K562 (cell line): ENCODE measurements at regions not wholly inside any gene's neighbourhood (a gene's known extent, or its start where the extent isn't known, plus 50 kb on each side); places are given as distances from the start of the nearest gene placed in this dataset.
"Not testable (repeated sequence)": the region's sequence is repeated elsewhere in the genome, so short reads cannot be mapped to it uniquely, and the experiment has no call there.

Experiments used
- ATF3 ChIP-seq, 2 experiments: fragments of 450-650 bp in 1 of 2; sonication (generic) in 1 of 2; formaldehyde crosslinking in 1 of 2; IDR thresholded peaks in 1 of 2; conservative IDR thresholded peaks in 1 of 2; 2 replicates each; pipeline versions ENCODE4 v1.6.1 to v1.8.1; 2016 to 2023; ENCODE audit warnings: mild to moderate bottlenecking in 2 of 2, moderate library complexity in 2 of 2, inconsistent platforms in 1 of 2, missing genetic modification reagents in 1 of 2
- BACH1 ChIP-seq: fragments of 200-800 bp; sonication (Bioruptor generic); IDR thresholded peaks from 2 replicates; pipeline ENCODE4 v1.6.1; 2016; ENCODE audit warnings: missing genetic modification characterization, missing compliant biosample characterization
- BCLAF1 ChIP-seq, 2 experiments: fragments of 450-650 bp in 1 of 2; IDR thresholded peaks; 2 replicates each; pipeline ENCODE4 v1.6.1; 2011 to 2017; ENCODE audit warnings: low read depth in 2 of 2, antibody characterized with exemption in 1 of 2, borderline replicate concordance in 1 of 2, low read length in 1 of 2, mild to moderate bottlenecking in 1 of 2, mixed read lengths in 1 of 2; ENCODE audit not compliant: control insufficient read depth in 1 of 2
- CTCF ChIP-seq, 3 experiments: IDR thresholded peaks in 2 of 3; conservative IDR thresholded peaks in 1 of 3; 2 replicates each; pipeline ENCODE4 v1.5.1; 2011 to 2012; ENCODE audit warnings: low read length in 3 of 3, mild to moderate bottlenecking in 3 of 3, control low read depth in 2 of 3, improper control_type of control experiment in 1 of 3, inconsistent platforms in 1 of 3, low read depth in 1 of 3, mixed read lengths in 1 of 3, moderate library complexity in 1 of 3; ENCODE audit not compliant: insufficient read depth in 2 of 3
- GTF2B ChIP-seq: IDR thresholded peaks from 2 replicates; pipeline ENCODE4 v1.6.1; 2011; ENCODE audit not compliant: insufficient read length; ENCODE audit errors: extremely low read depth
- MAFF ChIP-seq: IDR thresholded peaks from 2 replicates; pipeline ENCODE4 v1.6.1; 2012; ENCODE audit warnings: low read length, improper control_type of control experiment
- NEUROD1 ChIP-seq: fragments of 150-350 bp; IDR thresholded peaks from 2 replicates; pipeline ENCODE4 v1.6.1; 2014; ENCODE audit warnings: borderline replicate concordance, low read length, low read depth; ENCODE audit not compliant: partially characterized antibody
- NR0B1 ChIP-seq: fragments of 450-650 bp; IDR thresholded peaks from one replicate; pipeline ENCODE4 v1.6.1; 2018; ENCODE audit warnings: mild to moderate bottlenecking, moderate library complexity; ENCODE audit not compliant: partially characterized antibody
- PHF8 ChIP-seq: fragments of 200-600 bp; sonication (generic); IDR thresholded peaks from 2 replicates; pipeline ENCODE4 v1.6.1; 2012; ENCODE audit warnings: mixed run types, mild to moderate bottlenecking, inconsistent platforms, low read length, moderate library complexity, borderline replicate concordance
- POLR2A ChIP-seq: fragments of 450-650 bp; conservative IDR thresholded peaks from 2 replicates; pipeline ENCODE4 v1.6.1; 2016
- RB1 ChIP-seq: fragments of 450-650 bp; IDR thresholded peaks from 2 replicates; pipeline ENCODE4 v1.6.1; 2017; ENCODE audit warnings: low read depth, mild to moderate bottlenecking
- SMAD2 ChIP-seq: fragments of 150-350 bp; IDR thresholded peaks from 2 replicates; pipeline ENCODE4 v1.6.1; 2014; ENCODE audit warnings: low read depth, mild to moderate bottlenecking, low read length
- ZNF274 ChIP-seq: IDR thresholded peaks from 2 replicates; pipeline ENCODE4 v1.6.1; 2011; ENCODE audit warnings: low read depth, mild to moderate bottlenecking, low read length, moderate library complexity, borderline replicate concordance
- ZNF655 ChIP-seq: fragments of 250-450 bp; sonication (Bioruptor Pico); IDR thresholded peaks from 2 replicates; pipeline ENCODE4 v1.5.0; 2021

- not testable (repeated sequence) for TF ChIP-seq ZNF274; BCLAF1 (IDR thresholded peaks at IDR 0.05; ENCODE audit: borderline replicate concordance in 1 of 2, control insufficient read depth in 1 of 2, low read depth in 2 of 2, low read length in 1 of 2); NR0B1; RB1; POLR2A; GTF2B; CTCF (IDR thresholded peaks at IDR 0.05 in 2 of 3, conservative IDR thresholded peaks at IDR 0.05 in 1 of 3; ENCODE audit: insufficient read depth in 2 of 3, low read depth in 1 of 3, low read length in 3 of 3); ZNF655 (CRISPR knock-in tag); ATF3 (IDR thresholded peaks at IDR 0.05); ATF3 (CRISPR knock-in tag; conservative IDR thresholded peaks at IDR 0.05); MAFF; NEUROD1; PHF8; SMAD2; BACH1 (tag)
Measured at GRCh38 chr4:18107848-18108528, 86.4 kb upstream of the LCORL start.
